ENCODE measurements at regions not wholly inside any gene's neighbourhood (a gene's known extent, or its start where the extent isn't known, plus 50 kb on each side); places are given as distances from the start of the nearest gene placed in this dataset.

DNA sequence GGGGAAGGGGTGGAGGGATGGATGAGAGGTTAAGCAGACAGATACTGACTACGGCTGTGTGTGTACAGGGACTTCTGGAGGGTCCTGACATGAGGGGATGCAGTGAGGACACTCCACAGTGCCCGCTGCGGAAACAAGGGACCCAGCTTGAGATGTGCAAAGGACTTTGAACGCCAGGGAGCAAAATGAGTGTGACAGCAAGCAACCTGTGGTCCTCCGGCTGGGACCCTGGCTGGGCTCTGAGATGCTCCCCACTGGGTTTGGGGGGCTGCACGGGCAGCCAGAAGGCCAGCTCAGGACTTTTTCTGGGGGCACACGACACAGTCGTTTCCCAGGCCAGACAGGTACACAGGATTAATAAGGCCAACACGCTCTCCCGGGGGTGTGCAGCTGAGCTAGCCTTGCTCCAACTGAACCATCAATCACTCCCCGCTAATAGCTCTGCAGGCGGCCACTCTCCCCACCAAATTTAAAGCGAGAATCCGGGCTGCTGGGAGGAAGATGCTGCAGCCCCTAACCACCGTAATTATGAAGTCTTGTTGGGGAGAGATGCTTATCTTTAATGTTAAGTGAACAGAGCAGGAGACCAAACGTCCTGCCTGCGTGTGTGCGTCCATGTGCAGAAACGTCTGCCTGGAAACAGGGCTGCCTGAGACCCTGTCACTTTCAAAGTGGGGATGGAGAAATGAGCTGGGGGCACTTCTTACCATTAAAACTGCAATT, 51.6 kb upstream of the DLK1 start:
- no peak for TF ChIP-seq TAF1 (IDR thresholded peaks at IDR 0.05; ENCODE audit: borderline replicate concordance, insufficient read depth, low read length)
- TF ChIP-seq POLR2AphosphoS5 (IDR thresholded peaks at IDR 0.05; ENCODE audit: low read depth, low read length), result no peak
- TF ChIP-seq, protein P1, sequence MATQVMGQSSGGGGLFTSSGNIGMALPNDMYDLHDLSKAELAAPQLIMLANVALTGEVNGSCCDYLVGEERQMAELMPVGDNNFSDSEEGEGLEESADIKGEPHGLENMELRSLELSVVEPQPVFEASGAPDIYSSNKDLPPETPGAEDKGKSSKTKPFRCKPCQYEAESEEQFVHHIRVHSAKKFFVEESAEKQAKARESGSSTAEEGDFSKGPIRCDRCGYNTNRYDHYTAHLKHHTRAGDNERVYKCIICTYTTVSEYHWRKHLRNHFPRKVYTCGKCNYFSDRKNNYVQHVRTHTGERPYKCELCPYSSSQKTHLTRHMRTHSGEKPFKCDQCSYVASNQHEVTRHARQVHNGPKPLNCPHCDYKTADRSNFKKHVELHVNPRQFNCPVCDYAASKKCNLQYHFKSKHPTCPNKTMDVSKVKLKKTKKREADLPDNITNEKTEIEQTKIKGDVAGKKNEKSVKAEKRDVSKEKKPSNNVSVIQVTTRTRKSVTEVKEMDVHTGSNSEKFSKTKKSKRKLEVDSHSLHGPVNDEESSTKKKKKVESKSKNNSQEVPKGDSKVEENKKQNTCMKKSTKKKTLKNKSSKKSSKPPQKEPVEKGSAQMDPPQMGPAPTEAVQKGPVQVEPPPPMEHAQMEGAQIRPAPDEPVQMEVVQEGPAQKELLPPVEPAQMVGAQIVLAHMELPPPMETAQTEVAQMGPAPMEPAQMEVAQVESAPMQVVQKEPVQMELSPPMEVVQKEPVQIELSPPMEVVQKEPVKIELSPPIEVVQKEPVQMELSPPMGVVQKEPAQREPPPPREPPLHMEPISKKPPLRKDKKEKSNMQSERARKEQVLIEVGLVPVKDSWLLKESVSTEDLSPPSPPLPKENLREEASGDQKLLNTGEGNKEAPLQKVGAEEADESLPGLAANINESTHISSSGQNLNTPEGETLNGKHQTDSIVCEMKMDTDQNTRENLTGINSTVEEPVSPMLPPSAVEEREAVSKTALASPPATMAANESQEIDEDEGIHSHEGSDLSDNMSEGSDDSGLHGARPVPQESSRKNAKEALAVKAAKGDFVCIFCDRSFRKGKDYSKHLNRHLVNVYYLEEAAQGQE (IDR thresholded peaks at IDR 0.05; ENCODE audit: insufficient read depth in 1 of 2, low read depth in 2 of 2, low read length in 2 of 2), result no peak
- no peak for TF ChIP-seq FOXP2 (optimal IDR thresholded peaks at IDR 0.05; ENCODE audit: borderline replicate concordance, extremely low read depth, extremely low read length, insufficient read depth)
- no peak for TF ChIP-seq SIN3A (IDR thresholded peaks at IDR 0.05; ENCODE audit: borderline replicate concordance, insufficient read depth, low read length)

DNA sequence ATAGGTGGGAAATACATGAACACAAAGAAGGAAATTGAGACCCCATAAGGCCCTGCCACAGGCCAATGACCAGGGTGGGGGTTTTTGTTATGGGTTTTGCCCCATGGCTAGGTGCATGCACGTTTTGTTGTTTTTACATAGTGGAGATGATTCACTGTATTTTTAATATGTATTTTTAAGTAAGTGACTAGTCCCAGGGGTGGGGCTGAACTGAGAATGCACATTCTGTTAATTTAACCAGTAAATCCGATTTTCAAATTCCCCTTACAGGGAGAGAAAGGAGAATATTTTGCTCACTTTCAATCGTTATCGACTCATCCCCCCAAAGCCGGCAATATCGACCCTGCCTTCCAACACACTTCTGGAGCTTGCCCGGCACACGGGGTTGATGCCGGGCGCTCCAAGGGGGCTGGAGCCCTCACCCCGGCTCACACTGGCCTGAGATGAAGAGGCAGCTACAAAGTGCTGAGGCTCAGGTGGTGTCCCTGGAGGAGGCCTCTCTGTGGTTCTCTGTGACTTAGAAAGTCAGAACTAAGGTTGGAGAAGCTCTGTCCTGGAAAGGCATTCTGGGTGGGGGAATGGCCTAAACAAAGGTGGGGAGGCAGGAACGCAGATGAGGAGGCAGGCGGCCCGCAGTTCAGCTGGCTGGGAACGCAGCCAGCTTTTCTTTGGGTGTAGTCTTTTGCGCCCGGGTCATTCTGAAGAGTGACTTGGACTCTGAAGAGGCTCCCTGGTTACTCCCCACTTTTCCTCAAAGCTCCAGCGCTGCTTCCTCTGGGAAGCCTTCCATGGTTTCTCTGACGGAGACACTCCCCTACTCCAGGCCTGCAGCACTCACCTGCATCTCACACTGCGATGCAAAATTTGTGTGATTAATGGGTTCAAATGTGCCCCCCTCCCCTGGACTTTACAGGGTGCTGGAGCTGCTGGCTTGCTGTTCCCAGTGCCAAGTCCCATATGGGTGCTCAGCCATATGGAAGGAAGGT, 50.7 kb upstream of the DLK1 start:
- TF ChIP-seq, protein P1 (IDR thresholded peaks at IDR 0.05; ENCODE audit: insufficient read depth in 1 of 2, low read depth in 2 of 2, low read length in 2 of 2), result no peak
- TF ChIP-seq TAF1 (IDR thresholded peaks at IDR 0.05; ENCODE audit: borderline replicate concordance, insufficient read depth, low read length) (no peak), FOXP2 (optimal IDR thresholded peaks at IDR 0.05; ENCODE audit: borderline replicate concordance, extremely low read depth, extremely low read length, insufficient read depth) (no peak), SIN3A (IDR thresholded peaks at IDR 0.05; ENCODE audit: borderline replicate concordance, insufficient read depth, low read length) (no peak), POLR2AphosphoS5 (IDR thresholded peaks at IDR 0.05; ENCODE audit: low read depth, low read length) (no peak)

Measured in PFSK-1 (cell line).